ENCODE measurements at regions not wholly inside any gene's neighbourhood (a gene's known extent, or its start where the extent isn't known, plus 50 kb on each side); places are given as distances from the start of the nearest gene placed in this dataset.
A peak's percentile ranks its signal among the peaks of the same experiment; 100 is the strongest.

DNA sequence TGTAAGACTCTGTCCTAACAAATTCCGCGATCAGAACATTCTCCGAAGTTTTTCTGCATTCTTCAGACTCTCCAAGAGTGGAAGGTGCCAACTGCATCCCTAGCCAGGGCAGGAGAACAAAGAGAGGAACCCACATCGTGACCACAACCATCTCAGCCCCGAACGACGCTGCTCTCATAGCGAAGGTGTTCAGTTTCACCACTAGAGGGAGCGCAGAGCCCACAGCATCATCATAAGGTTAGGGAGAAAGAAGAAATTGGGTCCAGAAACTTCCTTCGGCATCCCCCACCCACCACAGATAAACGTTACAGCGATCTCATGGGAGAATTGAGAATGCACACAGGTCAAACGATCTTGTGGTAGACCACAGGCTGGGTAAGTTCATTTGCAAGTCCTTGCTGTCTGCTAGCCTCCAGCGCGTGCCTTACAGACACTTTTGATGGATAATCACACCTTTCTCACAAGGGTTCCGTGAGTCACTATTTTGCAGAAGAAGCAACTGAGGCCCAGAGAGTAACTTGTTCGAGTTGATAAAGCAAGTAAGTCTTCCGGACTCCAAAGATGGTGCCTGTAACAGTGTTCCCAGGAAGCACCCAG, 53.7 kb upstream of the ARL4C start:
- Histone ChIP-seq H3K18ac (ENCODE audit: low read length) (no peak overlapping the region), H3K36me3 (ENCODE audit: control insufficient read depth, insufficient read depth, low read length) (no peaks in the 10 kb centered on the region), H3K4ac (ENCODE audit: low read depth, low read length) (no peak overlapping the region), H4K5ac (ENCODE audit: low read length) (no peak overlapping the region), H3K27me3 (ENCODE audit: insufficient read depth, low read length, poor library complexity) (no peaks in the 10 kb centered on the region), H2BK120ac (ENCODE audit: low read depth, low read length) (no peak overlapping the region), H4K8ac (ENCODE audit: low read depth, low read length) (no peak overlapping the region), H3K23ac (ENCODE audit: low read length) (no peak overlapping the region), H2BK5ac (ENCODE audit: low read length) (no peak overlapping the region), H3K79me1 (ENCODE audit: low read length) (no peaks in the 10 kb centered on the region), H3K4me1 (ENCODE audit: control insufficient read depth, low read depth, low read length) (peaks cover 9% of the 10 kb centered on the region), H3K56ac (ENCODE audit: low read length) (no peak overlapping the region), H3K79me2 (ENCODE audit: control insufficient read depth, insufficient read depth, low read length) (no peaks in the 10 kb centered on the region), H3K4me3 (ENCODE audit: low read length) (no peak overlapping the region), H3K9ac (ENCODE audit: low read length) (no peak overlapping the region), H2BK15ac (replicated peaks; ENCODE audit: low read depth) (no peak overlapping the region), H3K4me2 (ENCODE audit: low read length) (no peak overlapping the region), H2AK5ac (ENCODE audit: low read length) (no peak overlapping the region), H3K27ac (ENCODE audit: low read depth, low read length) (no peak overlapping the region)
- DNase-seq, result peak; percentile 90
- WGBS (ENCODE audit: extremely low coverage, insufficient coverage, low lambda C conversion rate), result no CpG with 5 or more reads among the region's 18 CpGs

DNA sequence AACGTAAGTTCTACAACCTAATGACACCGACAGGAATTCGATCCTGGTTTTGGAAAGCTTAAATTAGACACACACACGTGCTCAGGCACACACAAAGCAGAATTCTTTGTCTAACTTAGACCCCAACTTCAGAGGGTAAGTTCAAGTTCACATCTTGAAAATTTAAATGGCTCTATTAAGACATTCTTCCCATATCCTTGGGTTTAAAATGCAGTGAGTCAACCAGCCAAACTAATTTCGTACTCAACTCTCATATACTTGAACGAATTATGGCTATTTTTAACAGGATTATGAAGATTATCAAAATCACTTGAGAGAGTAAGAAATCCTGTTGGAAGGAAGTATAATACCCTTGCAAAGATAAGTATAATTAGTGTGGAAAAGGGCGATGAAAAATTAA, 53.2 kb upstream of the ARL4C start:
- H3K4ac ChIP-seq (ENCODE audit: low read depth, low read length), result no peak overlapping the region
- no peaks in the 10 kb centered on the region for H3K36me3 ChIP-seq (ENCODE audit: control insufficient read depth, insufficient read depth, low read length)
- no peak overlapping the region for H2BK120ac ChIP-seq (ENCODE audit: low read depth, low read length)
- H3K18ac ChIP-seq (ENCODE audit: low read length), result no peak overlapping the region
- no peak overlapping the region for H4K5ac ChIP-seq (ENCODE audit: low read length)
- H3K56ac ChIP-seq (ENCODE audit: low read length), result no peak overlapping the region
- no peak overlapping the region for H3K9ac ChIP-seq (ENCODE audit: low read length)
- H3K4me1 ChIP-seq (ENCODE audit: control insufficient read depth, low read depth, low read length), result peaks cover 9% of the 10 kb centered on the region
- no peak overlapping the region for H3K4me2 ChIP-seq (ENCODE audit: low read length)
- no peaks in the 10 kb centered on the region for H3K79me1 ChIP-seq (ENCODE audit: low read length)
- H2BK5ac ChIP-seq (ENCODE audit: low read length), result no peak overlapping the region
- H2AK5ac ChIP-seq (ENCODE audit: low read length), result no peak overlapping the region
- H3K79me2 ChIP-seq (ENCODE audit: control insufficient read depth, insufficient read depth, low read length), result no peaks in the 10 kb centered on the region
- no peak overlapping the region for H3K23ac ChIP-seq (ENCODE audit: low read length)
- no peak overlapping the region for H3K4me3 ChIP-seq (ENCODE audit: low read length)
- no peak for DNase-seq
- no peak overlapping the region for H2BK15ac ChIP-seq (replicated peaks; ENCODE audit: low read depth)
- no peak overlapping the region for H4K8ac ChIP-seq (ENCODE audit: low read depth, low read length)
- H3K27me3 ChIP-seq (ENCODE audit: insufficient read depth, low read length, poor library complexity), result no peaks in the 10 kb centered on the region
- H3K27ac ChIP-seq (ENCODE audit: low read depth, low read length), result no peak overlapping the region
- WGBS (ENCODE audit: extremely low coverage, insufficient coverage, low lambda C conversion rate), result no CpG with 5 or more reads among the region's 7 CpGs

DNA sequence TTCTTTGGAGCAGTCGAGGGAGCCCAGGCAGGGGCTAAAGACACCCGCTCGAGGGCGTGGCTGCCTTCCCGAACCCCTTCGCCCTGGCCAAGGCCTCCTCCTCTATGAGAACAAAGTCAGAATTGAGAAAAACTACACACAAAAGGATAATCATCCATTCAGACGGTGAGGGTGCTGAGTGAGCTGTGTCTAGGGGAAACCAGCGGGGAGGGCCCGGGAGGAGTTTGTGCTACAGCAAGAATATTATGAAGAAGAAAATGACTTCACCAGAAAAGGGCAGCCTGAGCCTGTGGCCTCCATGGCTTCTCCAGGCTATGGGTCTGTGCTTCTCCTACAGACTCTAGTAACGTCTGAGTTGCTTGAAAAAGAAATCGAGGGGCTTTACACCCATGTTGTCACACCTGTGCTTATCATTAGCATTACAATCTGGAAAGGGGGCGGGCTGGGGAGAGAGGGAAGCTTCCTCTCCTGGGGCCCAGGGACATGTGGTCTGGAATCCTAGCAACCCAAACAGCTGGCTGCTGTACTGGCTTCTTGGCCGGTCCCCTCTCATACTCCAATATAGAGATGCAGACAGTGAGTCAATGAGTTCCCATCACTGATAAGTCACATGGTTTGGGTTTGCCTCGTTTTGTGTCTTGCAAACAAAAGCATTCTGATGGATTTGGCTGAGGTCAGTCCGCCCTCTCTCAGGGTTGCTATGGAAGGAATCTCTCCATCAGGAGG, 52.0 kb upstream of the ARL4C start:
- Histone ChIP-seq H3K27ac (ENCODE audit: low read depth, low read length) (no peak overlapping the region), H3K18ac (ENCODE audit: low read length) (peak overlapping the region; percentile 13), H3K9ac (ENCODE audit: low read length) (no peak overlapping the region), H3K36me3 (ENCODE audit: control insufficient read depth, insufficient read depth, low read length) (no peaks in the 10 kb centered on the region), H3K27me3 (ENCODE audit: insufficient read depth, low read length, poor library complexity) (no peaks in the 10 kb centered on the region), H2BK15ac (replicated peaks; ENCODE audit: low read depth) (no peak overlapping the region), H3K79me2 (ENCODE audit: control insufficient read depth, insufficient read depth, low read length) (no peaks in the 10 kb centered on the region), H2BK120ac (ENCODE audit: low read depth, low read length) (peak overlapping the region; percentile 31), H4K5ac (ENCODE audit: low read length) (no peak overlapping the region), H2BK5ac (ENCODE audit: low read length) (no peak overlapping the region), H3K56ac (ENCODE audit: low read length) (peak overlapping the region; percentile 17), H3K4me1 (ENCODE audit: control insufficient read depth, low read depth, low read length) (peaks cover 9% of the 10 kb centered on the region), H4K8ac (ENCODE audit: low read depth, low read length) (no peak overlapping the region), H2AK5ac (ENCODE audit: low read length) (no peak overlapping the region), H3K23ac (ENCODE audit: low read length) (no peak overlapping the region), H3K4me2 (ENCODE audit: low read length) (no peak overlapping the region), H3K4ac (ENCODE audit: low read depth, low read length) (no peak overlapping the region), H3K79me1 (ENCODE audit: low read length) (no peaks in the 10 kb centered on the region), H3K4me3 (ENCODE audit: low read length) (no peak overlapping the region)
- DNase-seq, result peak; percentile 71
- no CpG with 5 or more reads among the region's 15 CpGs for WGBS (ENCODE audit: extremely low coverage, insufficient coverage, low lambda C conversion rate)

DNA sequence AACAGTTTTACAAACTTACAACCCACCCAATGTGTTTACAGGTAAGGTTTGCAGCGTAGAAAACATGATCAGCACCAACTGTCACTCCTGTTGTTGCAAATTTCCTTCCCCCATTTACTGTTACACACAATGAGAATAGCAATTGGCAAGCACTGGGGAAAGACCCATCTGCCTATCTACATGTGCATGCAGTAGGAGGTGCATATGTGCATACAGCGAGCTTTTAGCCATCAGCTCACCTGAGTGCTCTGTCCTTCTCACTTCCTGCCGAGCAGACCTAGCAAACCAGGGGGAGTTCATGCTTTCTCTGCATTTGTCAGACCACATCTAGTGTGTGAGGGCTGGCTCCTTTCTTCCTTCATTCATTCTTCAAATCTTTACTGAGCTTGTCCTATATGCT, 49.9 kb upstream of the ARL4C start:
- DNase-seq, result no peak
- no peaks in the 10 kb centered on the region for H3K79me1 ChIP-seq (ENCODE audit: low read length)

More for the DNA sequence above, 49.9 kb upstream of the ARL4C start:
- H3K4me2 ChIP-seq (ENCODE audit: low read length), result no peak overlapping the region
- no peak overlapping the region for H3K4ac ChIP-seq (ENCODE audit: low read depth, low read length)
- H3K36me3 ChIP-seq (ENCODE audit: control insufficient read depth, insufficient read depth, low read length), result no peaks in the 10 kb centered on the region
- H3K18ac ChIP-seq (ENCODE audit: low read length), result no peak overlapping the region
- no peak overlapping the region for H2BK120ac ChIP-seq (ENCODE audit: low read depth, low read length)
- no peak overlapping the region for H2AK5ac ChIP-seq (ENCODE audit: low read length)
- no peak overlapping the region for H4K8ac ChIP-seq (ENCODE audit: low read depth, low read length)
- no peak overlapping the region for H3K9ac ChIP-seq (ENCODE audit: low read length)
- WGBS (ENCODE audit: extremely low coverage, insufficient coverage, low lambda C conversion rate), result no CpG with 5 or more reads among the region's 3 CpGs
- no peak overlapping the region for H2BK15ac ChIP-seq (replicated peaks; ENCODE audit: low read depth)
- H3K23ac ChIP-seq (ENCODE audit: low read length), result no peak overlapping the region
- no peak overlapping the region for H3K56ac ChIP-seq (ENCODE audit: low read length)
- H3K79me2 ChIP-seq (ENCODE audit: control insufficient read depth, insufficient read depth, low read length), result no peaks in the 10 kb centered on the region
- no peaks in the 10 kb centered on the region for H3K27me3 ChIP-seq (ENCODE audit: insufficient read depth, low read length, poor library complexity)
- H2BK5ac ChIP-seq (ENCODE audit: low read length), result no peak overlapping the region
- no peak overlapping the region for H3K27ac ChIP-seq (ENCODE audit: low read depth, low read length)
- no peak overlapping the region for H3K4me3 ChIP-seq (ENCODE audit: low read length)
- H4K5ac ChIP-seq (ENCODE audit: low read length), result no peak overlapping the region
- peaks cover 9% of the 10 kb centered on the region for H3K4me1 ChIP-seq (ENCODE audit: control insufficient read depth, low read depth, low read length)

Measured in mesendoderm (in vitro differentiated cells).